GM18499 (cell line): ENCODE measurements at regions not wholly inside any gene's neighbourhood (a gene's known extent, or its start where the extent isn't known, plus 50 kb on each side); places are given as distances from the start of the nearest gene placed in this dataset.

Experiments
- ATAC-seq: cut with Tn5 transposase; IDR thresholded peaks from one replicate; pipeline ENCODE4 v1.9.1; 2021; ENCODE audit warnings: moderate number of reproducible peaks; ENCODE audit not compliant: insufficient read depth, unreplicated experiment

GRCh38 chr2:56088411-56088810 lies 95.4 kb upstream of the CCDC85A start:
- no peak for ATAC-seq

DNA sequence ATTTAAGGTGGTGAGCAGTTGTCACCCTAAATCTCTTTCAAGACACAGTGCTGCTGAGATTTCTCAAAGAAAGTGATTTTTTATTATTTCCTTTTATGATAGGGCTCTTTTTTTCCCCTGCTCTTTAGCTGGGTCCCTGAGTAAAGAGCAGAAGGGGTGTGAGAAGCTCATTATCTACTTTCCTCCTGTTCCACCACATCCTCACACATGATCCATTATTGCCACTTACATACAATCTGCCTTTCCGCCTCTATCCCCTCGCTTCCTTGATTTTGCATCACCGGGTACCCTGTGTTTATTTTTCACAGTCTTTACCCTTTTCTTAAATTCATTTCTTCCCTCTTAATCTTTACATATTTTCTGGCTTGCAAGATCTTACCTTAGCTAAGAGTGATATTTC lies 93.9 kb upstream of the CCDC85A start:
- ATAC-seq = no peak

- no peak for ATAC-seq
Measured at GRCh38 chr2:56099963-56100362, 83.8 kb upstream of the CCDC85A start.

DNA sequence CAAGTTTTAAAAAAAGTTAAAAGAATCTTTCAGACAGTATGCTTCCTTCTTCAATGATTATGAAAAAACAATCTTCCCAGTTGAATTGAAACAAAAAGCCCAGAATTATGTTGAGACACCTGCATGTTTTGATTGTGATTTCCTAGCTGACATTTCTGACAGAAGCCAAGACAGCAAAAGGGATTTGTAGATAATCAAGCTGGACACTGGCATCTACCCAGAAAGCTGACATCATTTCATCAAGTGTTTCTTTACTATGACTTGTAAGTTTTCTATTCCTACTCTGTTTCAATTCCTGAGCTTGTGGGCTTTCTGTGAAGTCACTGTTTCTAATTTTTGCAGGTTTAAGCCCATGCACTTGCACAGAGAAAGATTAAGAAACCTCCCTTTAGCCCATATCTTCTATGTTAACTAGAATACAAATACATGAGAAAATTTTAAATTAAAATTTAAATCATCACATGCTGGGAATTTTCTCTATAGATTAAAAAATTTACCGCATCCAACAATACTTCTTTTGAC lies 82.9 kb upstream of the CCDC85A start:
- no peak for ATAC-seq

GRCh38 chr2:56102098-56102497 lies 81.7 kb upstream of the CCDC85A start:
- ATAC-seq = no peak

GRCh38 chr2:56102866-56103265 lies 80.9 kb upstream of the CCDC85A start:
- no peak for ATAC-seq

GRCh38 chr2:56104962-56105361 lies 78.8 kb upstream of the CCDC85A start:
- no peak for ATAC-seq

DNA sequence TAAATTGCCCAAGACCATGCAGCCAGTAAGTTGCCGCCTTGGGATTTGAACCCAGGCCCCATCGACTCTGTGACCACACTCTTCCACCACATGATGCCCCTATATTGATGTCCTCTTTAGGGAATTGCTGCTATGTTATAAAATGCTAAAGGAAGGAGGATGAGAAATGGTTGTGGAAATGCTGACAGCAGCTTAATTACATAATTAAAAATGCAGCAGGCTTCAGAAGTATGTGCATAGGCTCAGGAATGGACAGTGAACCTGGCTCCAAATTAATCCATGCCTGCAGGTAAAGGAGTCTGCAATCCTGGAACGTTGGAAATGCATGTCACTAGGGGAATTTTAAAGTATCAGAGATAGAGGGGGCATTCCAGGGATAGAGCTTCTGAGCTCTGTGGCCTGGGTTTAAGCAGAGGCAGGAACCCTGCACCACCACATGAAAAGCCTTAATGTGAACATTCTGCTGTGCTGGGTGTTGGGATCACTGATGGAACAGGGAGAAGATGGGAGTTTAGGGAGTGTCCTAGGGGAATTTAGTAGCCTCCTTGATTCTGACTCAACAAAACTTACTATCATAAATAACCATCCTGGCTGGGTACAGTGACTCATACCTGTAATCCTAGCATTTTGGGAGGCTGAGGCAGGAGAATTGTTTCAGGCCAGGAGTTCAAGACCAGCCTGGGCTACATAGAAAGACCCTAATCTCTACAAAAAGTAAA lies 76.1 kb upstream of the CCDC85A start:
- ATAC-seq = no peak

GRCh38 chr2:56108806-56109205 lies 75.0 kb upstream of the CCDC85A start:
- no peak for ATAC-seq

DNA sequence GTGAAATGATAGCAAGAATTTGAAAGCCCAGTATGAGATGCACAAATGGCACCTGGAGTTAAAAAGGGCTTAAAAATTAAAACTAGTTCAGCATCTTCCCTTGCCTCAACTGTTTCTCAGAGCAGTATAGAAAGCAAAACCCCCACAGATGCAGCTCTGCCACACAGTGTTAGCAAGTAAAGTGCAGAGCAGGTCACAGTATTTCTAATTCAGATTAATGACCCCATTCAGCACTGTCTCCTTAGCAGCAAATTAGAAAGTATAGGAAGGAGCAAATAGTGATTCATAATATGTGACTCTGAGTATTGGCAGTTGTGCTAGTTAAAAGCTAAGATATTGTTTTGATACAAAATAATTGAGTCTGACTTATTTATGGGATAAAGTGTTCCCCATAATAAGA lies 73.8 kb upstream of the CCDC85A start:
- ATAC-seq = no peak

- no peak for ATAC-seq
Measured at GRCh38 chr2:56113382-56113975, 70.3 kb upstream of the CCDC85A start.

- no peak for ATAC-seq
Measured at GRCh38 chr2:56117764-56118163, 66.0 kb upstream of the CCDC85A start.

DNA sequence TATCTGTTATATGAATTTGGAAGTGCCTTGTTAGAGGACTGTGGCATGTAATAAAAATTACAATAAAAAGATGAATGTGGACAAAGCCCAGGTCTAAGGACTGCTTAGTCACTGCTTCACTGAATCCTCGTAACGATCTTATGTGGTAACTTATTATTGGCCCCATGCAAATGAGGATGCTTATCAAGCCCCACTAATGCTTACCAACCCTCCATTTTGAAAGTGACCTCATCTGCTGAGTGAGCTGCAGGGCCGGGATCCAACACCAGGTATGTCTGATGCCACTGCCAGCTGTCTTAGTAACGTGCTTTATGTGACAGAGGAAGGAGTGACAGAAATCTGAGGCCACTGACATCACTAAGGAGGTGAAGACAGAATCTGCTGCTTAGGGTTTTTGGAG lies 65.3 kb upstream of the CCDC85A start:
- no peak for ATAC-seq

GRCh38 chr2:56121995-56122394 lies 61.8 kb upstream of the CCDC85A start:
- ATAC-seq = no peak

- ATAC-seq = no peak
Measured at GRCh38 chr2:56123538-56123937, 60.3 kb upstream of the CCDC85A start.

- ATAC-seq = no peak
Measured at GRCh38 chr2:56127010-56127409, 56.8 kb upstream of the CCDC85A start.

DNA sequence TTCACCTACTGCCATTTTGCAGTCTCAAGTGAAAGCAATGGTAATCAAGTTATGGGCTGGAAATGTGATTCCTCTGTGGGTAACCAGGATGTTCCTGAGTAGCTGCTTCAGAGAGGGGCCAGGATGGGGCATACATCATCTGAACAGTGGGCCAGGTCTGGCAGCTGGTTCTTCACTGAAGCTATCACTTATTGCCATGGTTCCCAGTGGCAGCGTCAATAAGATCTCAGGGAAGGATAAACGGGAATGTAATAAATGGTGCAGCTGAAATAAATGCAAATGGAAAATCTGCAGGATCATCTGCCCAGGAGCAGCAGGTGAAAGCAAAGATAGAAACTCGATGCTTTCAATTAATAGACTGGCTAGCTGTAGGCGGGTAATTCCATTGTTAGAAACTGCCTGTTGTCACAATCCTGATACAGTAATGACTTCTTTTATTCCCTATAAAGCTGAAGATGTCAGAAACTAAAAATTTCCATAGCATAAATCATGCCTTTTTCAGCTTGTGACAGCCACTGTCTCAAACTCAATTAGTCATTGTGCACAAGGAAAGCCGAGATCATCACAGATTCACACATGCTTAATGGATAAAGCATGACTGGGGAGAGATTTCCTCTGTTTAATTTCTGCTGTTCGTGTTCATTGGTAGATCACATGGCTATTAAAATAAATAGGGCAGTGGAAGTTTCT lies 56.2 kb upstream of the CCDC85A start:
- no peak for ATAC-seq

- ATAC-seq = no peak
Measured at GRCh38 chr2:56128235-56128634, 55.6 kb upstream of the CCDC85A start.

DNA sequence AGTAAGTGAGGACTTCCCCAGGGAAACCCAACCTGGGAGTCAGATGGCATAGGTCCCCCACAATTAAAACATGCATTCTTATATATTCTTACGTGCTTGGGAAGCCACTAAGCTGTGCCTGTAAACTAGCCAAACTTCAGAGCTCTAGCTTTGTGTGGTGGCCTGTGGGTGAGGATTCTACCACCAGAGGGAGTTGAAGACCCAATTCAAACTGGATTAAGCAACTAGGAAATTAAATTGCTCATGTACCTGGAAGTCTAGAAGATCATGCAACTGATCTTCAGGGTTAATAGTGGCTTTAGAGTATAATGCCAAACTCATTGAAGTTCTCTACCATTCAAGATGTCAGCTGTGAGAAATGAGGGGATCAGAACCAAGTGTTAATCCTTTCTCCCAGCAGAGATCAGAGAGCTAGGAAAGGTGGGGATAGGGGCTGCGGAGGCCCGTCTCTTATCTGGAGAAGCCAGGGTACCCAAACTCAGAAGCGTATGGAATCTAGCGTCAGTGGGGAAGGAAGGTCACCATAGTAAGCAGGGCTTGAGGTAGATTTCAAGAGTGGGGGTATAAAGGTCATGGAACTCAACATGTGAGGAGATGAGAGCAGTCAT lies 53.2 kb upstream of the CCDC85A start:
- no peak for ATAC-seq

- ATAC-seq = no peak
Measured at GRCh38 chr2:56132138-56132537, 51.7 kb upstream of the CCDC85A start.

GRCh38 chr2:56133441-56133840 lies 50.3 kb upstream of the CCDC85A start:
- no peak for ATAC-seq
